ENCODE measurements at regions not wholly inside any gene's neighbourhood (a gene's known extent, or its start where the extent isn't known, plus 50 kb on each side); places are given as distances from the start of the nearest gene placed in this dataset.

DNA sequence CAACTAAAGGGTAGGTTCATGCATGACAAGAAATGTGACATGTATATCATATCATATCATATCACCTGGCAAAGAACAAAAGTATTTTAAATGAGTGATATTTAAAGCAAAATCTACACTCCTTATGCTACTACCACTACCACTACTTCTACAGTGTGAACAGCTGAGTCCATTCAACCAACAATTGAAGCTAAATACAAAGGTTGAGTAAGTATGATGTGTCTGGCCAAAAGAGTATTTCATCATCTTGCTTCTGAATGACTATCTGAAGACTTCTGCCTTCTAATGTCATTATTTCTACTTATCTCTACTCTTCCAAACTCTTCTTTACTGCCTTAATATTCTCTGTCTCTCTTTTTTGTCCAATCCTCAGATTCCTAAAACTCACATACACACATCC lies 292.6 kb upstream of the CAND1 start:
- FAIRE-seq: no peak

DNA sequence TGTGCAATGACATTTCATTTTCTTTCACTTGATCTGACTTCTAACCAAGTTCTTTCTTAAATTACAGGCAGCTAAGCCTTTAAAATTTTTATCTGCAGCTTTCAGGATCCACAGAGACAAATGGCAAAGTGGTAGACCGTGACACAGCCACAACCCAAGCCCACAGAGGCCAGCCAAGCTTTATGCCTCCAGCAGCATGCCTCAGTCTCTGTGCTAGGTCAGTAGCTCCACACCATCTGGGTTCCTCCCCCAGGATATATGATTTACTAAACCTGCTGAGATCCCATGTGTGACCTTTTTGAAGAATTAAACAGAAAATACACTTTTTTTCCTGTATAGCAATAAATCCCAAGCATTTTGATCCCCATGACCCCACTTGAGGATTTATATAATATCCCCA lies 290.4 kb upstream of the CAND1 start:
- no peak for FAIRE-seq

DNA sequence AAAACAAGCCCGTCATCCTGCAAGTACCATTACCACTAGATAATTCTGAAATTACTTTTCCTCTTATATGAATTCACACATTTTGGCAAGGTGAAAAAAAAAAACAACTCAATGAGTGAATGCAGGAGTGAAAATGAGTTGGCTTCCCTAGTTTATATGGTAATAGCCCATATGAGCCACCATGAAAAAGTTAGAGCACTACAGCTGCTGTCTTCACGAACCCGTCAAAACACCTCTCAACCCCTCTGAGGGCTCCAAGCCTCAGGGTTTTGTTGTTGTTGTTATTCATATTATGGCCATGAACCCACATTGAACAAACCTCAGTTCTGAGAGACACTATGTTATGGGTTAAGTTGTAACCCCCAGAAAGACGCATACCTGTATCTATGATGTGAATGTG lies 289.9 kb upstream of the CAND1 start:
- no peak for FAIRE-seq

DNA sequence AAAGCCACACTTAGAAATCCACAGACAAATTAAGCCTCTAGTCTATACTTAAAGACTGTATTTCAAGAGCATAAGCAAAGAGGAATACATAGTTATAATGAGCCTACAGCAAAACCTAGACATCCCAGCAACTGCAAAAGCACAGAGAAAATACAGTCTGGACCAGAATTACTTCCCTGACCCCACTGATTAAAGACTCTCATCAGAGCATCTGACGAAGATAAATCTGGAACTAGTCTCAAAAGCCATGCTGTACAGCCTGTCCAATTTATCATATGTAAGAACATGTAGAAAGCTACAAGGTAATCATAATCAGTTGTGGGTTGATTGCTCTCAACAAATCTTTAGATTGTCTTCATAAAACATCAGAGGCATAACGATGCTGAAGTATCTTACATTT lies 285.1 kb upstream of the CAND1 start:
- no peak for FAIRE-seq

DNA sequence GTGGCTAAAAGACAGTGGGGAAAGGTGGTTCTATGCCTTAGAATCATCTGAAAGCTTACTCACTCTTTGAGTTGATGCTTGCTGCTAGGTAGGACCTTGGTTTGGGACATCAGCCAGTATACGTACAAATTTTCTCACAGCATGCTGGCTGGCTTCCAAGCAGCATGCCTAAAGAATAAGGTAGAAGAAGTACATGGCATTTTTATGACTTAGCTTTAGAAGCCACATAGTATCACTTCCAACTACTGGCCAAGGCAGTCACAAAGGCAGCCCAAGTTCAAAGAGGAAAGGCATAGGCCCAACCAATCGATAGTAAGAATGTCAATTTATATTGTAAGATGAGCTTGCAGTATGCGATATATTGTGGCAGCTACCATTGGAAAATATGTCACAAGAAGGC lies 284.2 kb upstream of the CAND1 start:
- FAIRE-seq: no peak

DNA sequence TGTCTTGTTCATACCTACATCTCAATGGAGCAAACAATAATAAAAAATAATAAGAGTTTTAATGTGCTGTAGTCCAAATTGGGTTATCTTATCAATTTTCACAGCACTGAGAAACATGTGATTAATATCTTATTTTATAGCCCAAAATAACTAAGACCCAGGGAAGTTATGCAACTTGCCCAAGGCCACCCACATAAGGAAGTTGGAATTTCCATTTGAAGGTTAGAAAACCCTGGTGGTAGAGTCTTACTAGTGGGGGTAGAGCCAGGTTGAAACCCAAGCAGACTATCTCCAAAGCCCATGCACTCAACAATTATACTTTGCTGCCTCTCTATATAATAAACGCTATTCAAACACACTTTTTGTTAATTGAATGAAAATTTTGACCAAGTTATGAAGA lies 270.0 kb upstream of the CAND1 start:
- FAIRE-seq: no peak

DNA sequence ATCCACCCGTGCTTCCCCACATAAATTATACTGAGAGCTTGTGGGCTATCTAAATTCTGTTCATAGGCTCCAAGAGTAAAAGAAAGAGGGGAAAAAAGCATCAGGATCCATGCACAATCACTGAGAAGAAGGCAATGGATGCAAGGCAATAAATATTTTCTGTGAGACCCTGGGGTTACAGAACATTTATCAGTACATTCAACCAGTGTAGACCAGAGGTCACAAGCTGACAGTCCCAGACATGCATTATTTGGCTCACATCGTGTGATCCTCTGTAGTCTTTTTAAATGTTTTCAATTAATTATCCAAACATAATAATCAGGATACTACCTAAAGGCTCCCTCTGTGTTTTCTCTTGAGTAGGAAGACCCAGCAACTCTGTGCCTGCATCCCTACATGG lies 267.9 kb upstream of the CAND1 start:
- FAIRE-seq: no peak

DNA sequence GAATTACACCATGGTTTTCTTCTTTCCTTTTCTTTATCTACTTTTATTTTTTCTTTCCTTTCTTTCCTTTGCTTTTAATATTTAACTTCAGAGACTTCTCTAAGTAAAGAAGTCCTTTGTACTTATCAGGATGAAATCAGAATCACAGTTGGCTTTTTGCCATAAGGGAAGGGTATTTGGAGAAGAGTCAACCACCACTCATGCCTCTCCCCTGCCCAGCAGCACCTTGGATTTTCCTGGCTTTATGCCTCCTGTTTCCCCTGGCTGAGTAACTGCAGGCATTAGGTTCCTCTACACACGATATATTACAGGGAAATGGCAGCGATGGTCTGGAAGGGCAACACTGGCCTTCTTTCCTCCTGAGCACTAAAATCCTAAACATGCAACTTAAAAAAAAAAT lies 266.4 kb upstream of the CAND1 start:
- no peak for FAIRE-seq

DNA sequence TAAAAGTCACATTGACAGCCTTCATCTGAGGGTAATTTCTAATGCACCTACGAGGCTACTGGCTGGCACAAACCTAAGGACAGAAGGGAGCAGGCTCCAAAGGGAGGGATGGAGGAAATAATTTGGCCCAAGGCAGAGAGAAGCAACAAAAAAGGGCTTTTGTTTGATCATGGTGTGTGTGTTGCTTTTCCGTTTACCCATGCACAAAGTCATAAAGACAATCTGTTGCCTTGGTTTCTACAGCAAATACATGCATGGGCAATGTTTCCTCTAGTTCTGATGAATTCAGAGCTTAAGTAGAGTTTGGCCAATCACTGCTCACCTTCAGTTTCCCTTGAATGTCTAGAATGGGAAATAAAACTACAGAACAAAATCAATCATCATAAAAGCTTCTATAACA lies 262.5 kb upstream of the CAND1 start:
- no peak for FAIRE-seq

DNA sequence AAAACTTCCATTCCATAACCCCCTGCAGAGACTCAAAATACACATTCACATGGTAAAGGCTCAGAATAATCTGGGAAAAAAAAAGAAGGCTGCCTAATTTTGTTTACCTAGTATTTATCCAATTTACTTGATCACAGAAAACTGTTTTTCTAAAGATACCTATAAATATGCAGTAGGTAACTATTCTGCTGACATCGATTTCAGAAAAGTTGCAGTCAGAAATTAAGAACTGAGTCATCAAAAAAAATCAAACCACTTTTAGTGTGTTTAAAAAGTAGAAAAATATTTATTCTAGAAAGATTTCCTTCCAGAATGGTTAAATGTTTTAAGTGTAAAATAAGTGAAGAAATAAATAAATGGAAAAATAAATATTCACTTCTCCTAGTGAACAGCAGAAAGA lies 254.5 kb upstream of the CAND1 start:
- FAIRE-seq: no peak

DNA sequence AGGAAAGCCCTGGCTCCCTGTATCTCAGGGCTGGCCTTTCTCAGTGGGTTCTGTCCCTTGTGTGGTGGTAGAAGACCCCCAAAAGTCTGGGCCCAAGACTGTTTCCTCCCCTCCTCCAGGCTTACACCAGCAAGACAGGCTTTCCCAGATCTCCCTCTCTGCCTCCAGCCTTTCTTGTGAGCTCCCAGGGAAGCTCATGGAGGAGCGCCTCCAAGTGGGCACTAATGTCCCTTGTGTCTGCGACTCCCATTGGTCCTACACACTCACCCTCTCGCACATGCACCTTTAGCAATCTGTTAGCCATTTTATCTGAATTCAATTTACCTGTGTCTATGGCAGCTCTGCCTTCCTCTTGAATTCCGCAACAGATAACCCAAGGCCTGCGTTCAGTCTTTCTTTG lies 251.1 kb upstream of the CAND1 start:
- no peak for FAIRE-seq

DNA sequence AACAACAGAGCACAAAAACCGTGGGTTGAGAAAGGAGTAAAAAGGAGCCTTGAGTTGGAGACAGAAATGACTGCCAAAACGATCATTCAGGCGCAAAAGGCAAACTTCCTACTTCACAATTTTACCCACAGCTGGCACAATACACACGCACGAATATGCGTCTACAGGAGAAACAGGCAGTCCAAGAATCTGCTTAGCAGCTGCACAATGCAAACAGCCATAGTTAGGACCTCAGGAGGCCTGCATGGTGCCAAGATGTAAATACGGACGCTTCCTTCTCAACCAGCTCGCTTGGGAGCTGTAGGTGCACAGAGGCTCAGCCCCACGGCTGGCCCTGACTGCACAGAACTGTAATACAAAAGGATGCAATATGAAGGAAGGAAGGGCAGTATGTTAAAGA lies 250.1 kb upstream of the CAND1 start:
- FAIRE-seq: no peak

DNA sequence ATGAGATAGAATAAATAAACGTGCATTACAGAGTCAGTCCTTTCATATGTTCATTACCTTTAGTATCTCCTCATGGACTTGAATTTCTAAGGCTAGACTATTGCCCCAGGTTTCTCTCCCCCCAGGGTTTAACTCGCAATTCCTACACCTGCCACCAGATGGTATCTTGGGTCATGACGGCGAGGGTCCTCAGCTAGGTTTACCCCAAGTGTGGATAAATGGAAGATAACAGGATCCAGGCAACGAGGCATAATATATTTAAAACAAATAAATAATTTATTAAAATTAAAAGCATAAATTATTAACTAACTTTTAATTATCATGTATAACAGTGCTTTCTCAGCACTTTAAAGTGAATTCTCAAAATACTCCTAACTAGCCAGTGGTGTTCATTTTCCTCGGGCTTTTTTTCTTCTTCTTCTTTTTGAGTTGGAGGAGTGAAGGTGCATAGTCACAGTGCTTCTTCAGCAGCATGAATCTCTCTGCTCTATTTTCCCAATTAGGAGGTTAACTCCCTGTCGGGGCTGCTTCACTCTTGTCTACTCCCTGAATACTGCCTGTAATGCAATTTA lies 243.5 kb upstream of the CAND1 start:
- no peak for FAIRE-seq

DNA sequence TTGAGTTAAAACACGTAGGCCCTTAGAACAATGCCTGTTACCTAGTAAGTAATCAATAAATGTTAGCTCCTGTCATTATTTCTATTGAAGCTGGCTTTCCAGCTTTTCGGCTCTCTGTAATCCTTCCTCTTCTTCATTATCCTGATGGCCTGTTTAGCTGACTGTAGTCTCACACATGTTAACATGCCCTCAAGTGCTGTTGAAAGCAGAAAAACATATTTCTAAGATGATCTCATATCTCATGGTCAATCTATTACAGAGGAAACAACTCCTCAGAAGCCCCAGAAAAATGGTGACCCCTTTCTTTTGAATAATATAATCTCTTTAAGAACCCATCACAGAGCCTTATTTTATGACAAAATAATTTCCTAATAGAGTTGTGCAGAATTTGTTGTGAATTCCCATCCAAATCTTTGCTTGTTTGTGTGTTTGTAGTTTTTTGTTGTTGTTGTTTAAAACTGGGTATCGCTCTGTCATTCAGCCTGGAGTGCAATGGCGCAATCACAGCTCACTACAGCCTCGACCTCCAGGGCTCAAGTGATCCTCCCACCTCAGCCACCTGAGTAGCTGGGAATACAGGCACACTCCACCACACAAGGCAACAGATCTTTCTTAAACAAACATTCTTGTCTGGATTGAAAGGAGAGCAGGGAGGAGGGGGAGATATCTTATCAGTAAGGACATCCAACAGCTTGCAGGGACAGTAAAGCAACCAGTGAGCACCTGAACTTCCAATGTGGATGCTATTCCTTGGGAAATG lies 242.5 kb upstream of the CAND1 start:
- FAIRE-seq: no peak

DNA sequence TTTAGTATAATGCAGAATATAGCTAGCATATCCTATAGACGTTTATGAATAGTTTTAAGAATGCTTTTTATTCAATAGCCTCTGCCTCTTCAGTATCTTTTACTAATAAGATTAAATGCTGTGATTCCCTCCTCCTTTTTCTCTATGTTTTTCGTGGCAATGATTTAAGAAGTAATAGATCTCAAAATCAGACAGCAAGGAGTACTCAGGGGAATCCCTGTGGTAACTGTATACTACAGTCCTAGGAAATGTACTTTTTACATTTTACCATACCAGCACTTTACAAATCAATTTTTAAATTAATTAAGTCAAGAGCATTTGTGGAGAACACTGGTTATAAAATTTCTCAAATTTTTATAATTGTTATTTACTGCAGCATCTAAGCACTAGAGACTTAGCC lies 240.6 kb upstream of the CAND1 start:
- FAIRE-seq: no peak

DNA sequence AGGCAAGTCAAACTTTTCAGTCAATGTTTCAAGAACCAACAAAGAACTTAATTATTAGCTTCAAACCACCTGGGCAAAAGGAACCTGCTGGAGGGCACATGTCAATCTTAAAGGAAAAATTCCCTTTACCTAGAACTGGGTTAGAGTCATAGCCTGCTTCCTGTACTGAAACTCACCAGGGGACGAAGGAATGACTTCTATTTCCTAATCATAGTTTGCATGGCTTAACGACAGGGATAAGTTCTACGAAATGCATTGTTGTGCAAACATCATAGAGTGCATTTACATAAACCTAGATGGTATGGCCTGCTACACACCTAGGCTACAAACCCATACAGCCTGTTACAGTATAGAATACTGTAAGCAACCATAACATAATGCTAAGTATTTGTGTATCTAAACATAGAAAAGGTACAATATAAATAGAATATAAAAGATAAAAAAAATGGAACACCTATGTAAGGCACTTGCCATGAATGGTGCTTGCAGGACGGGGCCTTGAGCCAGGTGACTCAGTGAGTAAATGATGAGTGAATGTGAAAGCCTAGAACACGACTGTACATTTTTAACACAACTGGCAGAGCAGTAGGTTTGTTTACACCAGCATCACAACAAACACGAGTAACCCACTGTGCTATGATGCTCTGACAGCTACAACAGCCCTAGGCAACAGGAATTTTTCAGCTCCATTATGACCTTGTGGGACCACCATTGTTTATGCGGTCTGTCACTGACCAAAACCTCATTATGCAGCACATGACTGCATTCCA lies 234.9 kb upstream of the CAND1 start:
- FAIRE-seq: no peak

DNA sequence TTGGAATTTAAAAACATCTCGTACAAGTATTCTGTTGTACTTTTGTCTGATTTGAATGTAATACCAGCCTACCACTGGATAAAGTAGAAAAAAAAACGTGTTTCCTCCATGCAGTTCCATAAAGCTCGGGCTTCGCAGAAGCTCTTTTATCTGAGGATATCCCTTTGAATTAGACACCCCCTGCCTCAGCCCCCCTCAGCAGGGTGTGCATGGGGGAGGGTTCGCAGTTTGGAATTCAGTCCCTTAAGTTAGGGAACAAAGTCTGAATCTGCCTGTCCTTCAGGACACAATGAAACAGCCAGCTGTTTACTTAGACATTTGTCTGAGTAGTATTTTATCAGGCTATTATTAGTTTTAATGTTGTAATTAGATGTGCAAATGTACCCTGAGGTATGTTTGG lies 234.0 kb upstream of the CAND1 start:
- no peak for FAIRE-seq

DNA sequence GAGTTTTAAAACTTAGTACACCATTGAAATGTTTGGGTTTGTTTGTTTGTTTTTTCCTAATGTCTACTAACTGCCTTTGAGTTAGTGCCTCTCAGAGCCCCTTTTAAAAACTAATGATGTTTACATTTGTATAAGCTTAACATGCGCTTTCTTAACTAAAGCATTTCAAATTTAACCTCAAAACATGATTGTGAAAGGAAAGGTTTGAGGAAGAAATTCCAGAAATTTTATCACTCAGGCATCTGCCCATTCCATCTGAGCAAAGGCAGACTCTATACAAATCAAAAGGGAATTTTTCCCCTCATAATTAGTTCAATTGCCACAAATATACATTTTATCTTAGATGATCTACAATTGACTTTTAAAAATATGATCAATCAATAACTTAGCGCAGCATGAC lies 230.7 kb upstream of the CAND1 start:
- no peak for FAIRE-seq

DNA sequence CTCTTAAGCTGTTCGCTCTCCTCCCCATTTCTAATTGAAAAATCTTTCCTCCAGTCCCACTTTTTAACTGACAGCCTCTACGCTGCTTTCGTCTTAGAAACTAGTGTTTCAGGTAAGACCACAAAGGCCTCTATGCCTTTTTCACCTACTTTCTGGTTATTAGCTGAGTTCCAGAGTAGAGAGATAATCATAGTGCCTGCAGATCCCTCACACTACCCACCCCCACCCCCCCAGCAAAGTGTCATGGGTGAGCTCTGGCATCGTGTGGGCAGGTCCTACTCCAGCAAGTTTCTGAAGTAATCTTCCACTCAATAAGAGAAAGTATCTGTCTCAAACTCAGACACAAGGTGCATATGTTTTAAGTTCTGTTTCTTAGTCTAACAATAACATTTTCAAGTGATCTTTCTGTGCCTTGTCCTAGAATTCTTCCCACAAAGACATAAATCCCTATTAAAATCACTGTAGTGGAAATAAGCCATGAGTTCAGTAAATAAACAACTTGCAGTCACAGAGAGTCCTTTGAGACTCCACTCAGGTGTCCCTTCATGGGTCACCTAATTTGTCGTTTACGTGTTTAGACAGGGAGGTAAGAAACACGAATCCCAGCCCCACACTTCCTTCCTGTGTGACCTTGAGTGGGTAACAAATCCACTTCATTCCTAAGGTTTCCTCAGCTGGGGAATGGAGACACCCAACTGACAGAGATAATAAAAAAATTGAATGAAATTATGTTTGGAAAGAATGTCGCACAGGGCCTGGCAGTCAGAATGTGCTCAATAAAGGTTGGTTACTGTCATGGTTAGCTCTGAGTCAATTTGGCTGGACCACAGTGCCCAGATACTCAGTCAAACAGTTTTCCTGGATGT lies 228.9 kb upstream of the CAND1 start:
- no peak for FAIRE-seq

DNA sequence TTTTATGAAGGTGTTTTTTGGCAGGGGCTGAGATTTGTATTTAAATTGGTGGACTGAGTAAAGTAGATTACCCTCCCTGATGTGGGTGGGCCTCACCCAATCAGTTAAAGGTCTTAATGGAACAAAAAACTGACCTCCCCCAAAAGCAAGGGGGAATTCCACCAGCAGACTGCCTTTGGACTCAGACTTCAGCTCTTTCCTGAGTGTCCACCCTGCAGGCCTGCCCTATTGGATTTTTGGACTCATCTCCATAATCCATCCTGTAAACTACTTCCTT lies 228.4 kb upstream of the CAND1 start:
- no peak for FAIRE-seq

DNA sequence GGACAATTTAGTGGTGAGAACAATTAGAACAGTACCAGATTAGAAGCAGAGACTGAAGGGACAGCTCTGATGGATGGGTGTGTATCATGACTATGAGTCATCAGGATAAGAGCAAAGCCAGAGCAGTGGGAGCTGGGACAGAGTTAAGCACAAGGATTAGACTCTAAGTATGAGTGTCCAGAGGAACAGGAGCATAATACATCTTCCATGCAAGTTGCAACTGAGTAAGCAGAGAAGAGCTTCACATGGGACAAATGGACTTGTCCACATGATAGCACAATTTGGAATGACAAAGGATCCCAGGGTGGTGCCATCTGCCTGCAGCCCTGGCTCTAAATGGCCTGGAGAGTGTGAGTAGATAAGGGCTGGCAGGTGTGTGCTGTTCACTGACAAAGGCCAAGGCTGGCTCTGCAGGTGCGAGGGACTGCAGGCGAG lies 226.4 kb upstream of the CAND1 start:
- no peak for FAIRE-seq

DNA sequence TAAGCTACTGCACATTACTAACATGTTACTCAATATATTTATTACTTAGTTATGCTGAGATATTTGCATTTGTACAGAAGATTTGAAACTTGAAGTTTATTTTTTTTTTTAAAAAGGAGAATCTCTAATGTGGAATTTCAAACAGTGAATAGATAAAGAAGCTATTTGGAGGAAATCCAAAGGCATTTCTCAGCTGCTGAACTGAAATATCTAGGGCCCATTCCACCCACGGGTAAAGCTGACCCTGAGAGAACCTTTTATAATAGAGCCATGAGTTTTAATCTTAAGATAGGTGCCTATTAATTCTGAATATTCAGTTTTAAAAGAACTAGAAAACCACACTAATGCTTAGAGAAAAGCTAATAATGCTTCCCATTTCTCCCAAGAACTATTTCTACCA lies 225.4 kb upstream of the CAND1 start:
- FAIRE-seq: no peak

DNA sequence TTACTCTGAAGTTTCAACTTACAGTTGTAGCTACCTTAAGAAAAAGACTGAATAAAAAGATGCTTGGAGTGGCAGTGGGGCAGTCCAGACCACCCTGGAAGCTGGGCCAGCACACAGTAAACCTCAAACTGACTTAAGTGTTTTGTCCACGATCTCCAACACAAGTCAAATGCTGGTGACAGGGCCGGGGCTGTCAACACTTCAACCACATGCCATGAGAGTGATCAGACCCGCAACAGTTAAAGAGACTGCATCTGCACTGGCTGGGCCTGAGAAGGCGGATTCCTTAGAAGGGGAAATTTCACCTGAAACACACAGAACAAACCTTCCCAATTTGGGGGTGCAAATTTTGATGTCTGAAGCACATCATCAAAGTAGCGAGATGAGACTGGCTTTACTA lies 223.5 kb upstream of the CAND1 start:
- no peak for FAIRE-seq

DNA sequence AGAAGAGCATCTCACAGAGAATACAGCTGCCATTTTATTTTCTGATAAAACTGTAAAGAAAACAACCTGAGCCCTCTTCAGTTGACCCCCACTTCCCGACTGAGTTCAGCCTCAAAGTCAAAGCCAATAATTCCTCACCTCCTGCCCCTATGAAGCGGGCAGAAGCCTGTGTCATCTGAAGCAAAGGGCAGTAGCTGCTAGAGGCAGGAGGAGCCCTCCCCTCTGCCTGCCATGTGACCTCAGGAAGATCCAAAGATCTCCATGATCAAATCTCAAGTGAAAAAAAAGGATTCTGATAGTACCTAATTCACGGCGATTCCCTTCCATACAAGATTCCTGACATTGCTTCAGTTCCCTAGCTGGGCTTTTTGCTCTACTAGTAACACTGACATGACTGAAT lies 223.1 kb upstream of the CAND1 start:
- no peak for FAIRE-seq
